OCI-LY3 (cell line): ENCODE measurements at regions not wholly inside any gene's neighbourhood (a gene's known extent, or its start where the extent isn't known, plus 50 kb on each side); places are given as distances from the start of the nearest gene placed in this dataset.

ENCODE experiments used
- H2AFZ ChIP-seq: fragments of 200-600, 300-600 bp; shearing (Covaris generic); 2 replicates; pipeline ENCODE4 v1.6.0; 2014; ENCODE audit warnings: antibody characterized with exemption, low read depth, low read length
- H3K27ac ChIP-seq: fragments of 200-600, 300-600 bp; sonication (generic); 2 replicates; pipeline ENCODE4 v1.5.1; 2014; ENCODE audit warnings: mild to moderate bottlenecking, low read length, moderate library complexity, mixed read lengths
- H3K27me3 ChIP-seq: fragments of 200-600, 300-600 bp; sonication (generic); 2 replicates; pipeline ENCODE4 v1.6.1; 2014; ENCODE audit warnings: low read depth, low read length, mixed read lengths
- H3K36me3 ChIP-seq: fragments of 200-600, 300-600 bp; sonication (generic); replicated peaks from 2 replicates; pipeline ENCODE3; 2014; ENCODE audit warnings: low read depth, low read length, mixed read lengths
- H3K4me1 ChIP-seq: fragments of 300-600, 200-600 bp; sonication (generic); 2 replicates; pipeline ENCODE4 v1.6.1; 2014; ENCODE audit warnings: low read length, mixed read lengths
- H3K4me2 ChIP-seq: fragments of 200-600, 300-600 bp; sonication (generic); 2 replicates; pipeline ENCODE4 v1.6.1; 2014; ENCODE audit warnings: low read length, mixed read lengths
- H3K4me3 ChIP-seq: fragments of 300-600, 200-600 bp; sonication (generic); 2 replicates; pipeline ENCODE4 v1.5.1; 2014; ENCODE audit warnings: antibody characterized with exemption, mild to moderate bottlenecking, low read length, moderate library complexity
- H3K79me2 ChIP-seq: fragments of 300-600, 200-600 bp; shearing (Covaris generic); 2 replicates; pipeline ENCODE4 v1.6.1; 2014; ENCODE audit warnings: mild to moderate bottlenecking, low read length, mixed read lengths
- H3K9ac ChIP-seq: fragments of 300-600, 200-600 bp; shearing (Covaris generic); 2 replicates; pipeline ENCODE4 v1.6.0; 2014; ENCODE audit warnings: mild to moderate bottlenecking, low read length, moderate library complexity
- H3K9me3 ChIP-seq: fragments of 200-600, 300-600 bp; shearing (Covaris generic); 2 replicates; pipeline ENCODE4 v1.6.1; 2014; ENCODE audit warnings: low read length, mixed read lengths; ENCODE audit not compliant: insufficient read depth
- H4K20me1 ChIP-seq: fragments of 200-600, 300-600 bp; sonication (generic); 2 replicates; pipeline ENCODE4 v1.6.1; 2016; ENCODE audit warnings: low read length, mixed read lengths; ENCODE audit not compliant: insufficient read depth
- CTCF ChIP-seq: fragments of 200-600, 300-600 bp; sonication (generic); IDR thresholded peaks from 2 replicates; pipeline ENCODE4 v1.5.1; 2014; ENCODE audit warnings: antibody characterized with exemption, low read length, low read depth
- EZH2phosphoT487 ChIP-seq: fragments of 200-600 bp; shearing (Covaris generic); IDR thresholded peaks from 2 replicates; pipeline ENCODE4 v1.6.1; 2018; ENCODE audit warnings: antibody characterized with exemption, mixed run types, low read depth

DNA sequence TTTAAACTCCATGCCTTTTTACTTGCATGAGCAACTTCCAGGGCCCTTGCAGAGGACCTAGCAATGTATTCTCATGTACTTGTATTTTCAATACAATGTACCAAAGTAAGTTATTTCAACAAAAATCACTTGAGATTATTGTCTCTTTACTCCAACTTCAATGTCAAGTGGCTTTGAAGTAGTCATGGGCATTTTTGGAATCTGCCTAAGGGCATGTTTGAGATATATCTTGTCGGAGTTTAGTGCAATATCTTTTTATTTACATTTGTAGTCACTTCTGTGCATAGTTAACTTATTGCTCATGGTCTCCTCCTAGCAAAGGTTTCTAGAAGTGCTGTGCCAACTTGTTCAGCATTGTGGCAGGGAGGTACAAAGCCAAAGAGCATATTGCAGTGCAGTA, 508.7 kb upstream of the SEMA3D start:
- peaks cover 9% of the 10 kb centered on the region for H3K4me1 ChIP-seq
- no peak overlapping the region for H2AFZ ChIP-seq
- no peak overlapping the region for H3K4me3 ChIP-seq
- no peaks in the 10 kb centered on the region for H4K20me1 ChIP-seq
- H3K9me3 ChIP-seq: no peaks in the 10 kb centered on the region
- H3K27me3 ChIP-seq: no peaks in the 10 kb centered on the region
- H3K9ac ChIP-seq: no peak overlapping the region
- TF ChIP-seq EZH2phosphoT487: no peak
- no peak for TF ChIP-seq CTCF
- no peaks in the 10 kb centered on the region for H3K79me2 ChIP-seq
- no peaks in the 10 kb centered on the region for H3K36me3 ChIP-seq
- H3K4me2 ChIP-seq: no peak overlapping the region
- no peak overlapping the region for H3K27ac ChIP-seq

- H3K79me2 ChIP-seq: no peaks in the 10 kb centered on the region
- H3K4me2 ChIP-seq: no peak overlapping the region
- no peaks in the 10 kb centered on the region for H4K20me1 ChIP-seq
- no peak for TF ChIP-seq CTCF
- no peak for TF ChIP-seq EZH2phosphoT487
- no peaks in the 10 kb centered on the region for H3K36me3 ChIP-seq
- no peak overlapping the region for H3K9ac ChIP-seq
- H3K4me1 ChIP-seq: peaks cover 8% of the 10 kb centered on the region
- H3K27ac ChIP-seq: no peak overlapping the region
- H2AFZ ChIP-seq: no peak overlapping the region
- no peaks in the 10 kb centered on the region for H3K27me3 ChIP-seq
- H3K4me3 ChIP-seq: no peak overlapping the region
- H3K9me3 ChIP-seq: no peaks in the 10 kb centered on the region
These were observed 508.2 kb upstream of the SEMA3D start for GRCh38 chr7:85695041-85695440.

DNA sequence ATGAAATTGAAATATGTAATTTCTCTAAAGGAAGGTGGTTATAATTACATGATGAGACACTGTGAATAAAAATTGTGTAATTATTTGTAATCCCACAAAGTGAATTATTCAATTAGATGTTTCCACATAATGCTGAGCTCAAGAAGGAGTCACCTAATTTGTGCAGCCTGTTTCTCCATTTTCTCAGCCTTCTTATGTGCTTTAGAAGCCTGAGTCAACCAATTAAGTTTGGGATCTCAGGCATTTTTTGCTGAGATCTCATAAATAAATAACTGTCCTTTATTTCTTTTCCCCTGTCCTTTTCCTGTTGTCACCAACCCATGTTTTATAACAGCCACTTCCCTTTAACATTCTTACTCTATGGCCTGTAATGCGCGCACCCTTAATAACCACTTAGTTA, 506.5 kb upstream of the SEMA3D start:
- Histone ChIP-seq H3K4me3 (no peak overlapping the region), H3K36me3 (no peaks in the 10 kb centered on the region), H3K27ac (no peak overlapping the region), H3K9ac (no peak overlapping the region), H3K79me2 (no peaks in the 10 kb centered on the region), H3K27me3 (no peaks in the 10 kb centered on the region), H3K4me1 (no peaks in the 10 kb centered on the region), H3K9me3 (no peaks in the 10 kb centered on the region), H2AFZ (no peak overlapping the region), H3K4me2 (no peak overlapping the region), H4K20me1 (no peaks in the 10 kb centered on the region)
- TF ChIP-seq EZH2phosphoT487 (no peak), CTCF (no peak)

DNA sequence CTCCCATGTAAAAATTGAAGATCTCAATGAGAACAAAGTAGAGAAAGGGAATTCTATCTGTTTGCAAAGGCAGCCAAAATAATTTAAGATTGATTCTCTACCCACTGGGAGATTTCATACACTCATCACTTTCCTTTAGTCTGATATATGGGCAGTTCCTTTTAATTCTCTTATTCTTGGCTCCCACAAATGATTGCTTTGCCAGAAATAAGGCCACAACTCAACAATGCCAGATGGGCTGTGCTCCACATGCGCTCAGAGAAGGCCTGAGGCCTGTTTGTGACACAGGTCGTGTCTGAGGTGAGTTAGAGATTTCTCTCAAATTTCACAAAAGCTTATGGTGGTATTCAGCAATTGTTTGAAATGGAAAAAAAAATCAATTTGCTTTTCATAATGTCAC, 501.9 kb upstream of the SEMA3D start:
- Histone ChIP-seq H3K4me3 (no peak overlapping the region), H3K79me2 (no peaks in the 10 kb centered on the region), H3K9me3 (no peaks in the 10 kb centered on the region), H3K4me1 (no peaks in the 10 kb centered on the region), H3K36me3 (no peaks in the 10 kb centered on the region), H4K20me1 (no peaks in the 10 kb centered on the region), H3K9ac (no peak overlapping the region), H2AFZ (no peak overlapping the region), H3K27ac (no peak overlapping the region), H3K4me2 (no peak overlapping the region), H3K27me3 (no peaks in the 10 kb centered on the region)
- TF ChIP-seq CTCF: no peak
- TF ChIP-seq EZH2phosphoT487: no peak
